Gastrocnemius medialis (tissue), 4 donors: ENCODE measurements at regions not wholly inside any gene's neighbourhood (a gene's known extent, or its start where the extent isn't known, plus 50 kb on each side); places are given as distances from the start of the nearest gene placed in this dataset.
A peak's percentile ranks its signal among the peaks of the same experiment; 100 is the strongest.

ENCODE experiments used
- ATAC-seq, 2 donors: fragments of 150-250 bp; one replicate each; pipeline ENCODE4 v1.9.1; 2016
- DNase-seq, 2 donors: peaks; one replicate each; pipeline ENCODE4 v3.0.0-alpha.2; 2019
- H3K27ac ChIP-seq, 4 donors: fragments of 200-600 bp; sonication (generic); 1 replicate in 1 of 4; 2 replicates in 3 of 4; pipeline ENCODE4 v1.5.1; 2016 to 2018; ENCODE audit warnings: mild to moderate bottlenecking in 2 of 4, moderate library complexity in 1 of 4
- H3K27me3 ChIP-seq, 3 donors: fragments of 200-600 bp; sonication (generic) in 2 of 3; 1 replicate in 1 of 3; 2 replicates in 2 of 3; pipeline versions ENCODE4 v1.5.1 to v1.6.0; 2016 to 2019; ENCODE audit warnings: mild to moderate bottlenecking in 1 of 3, moderate library complexity in 1 of 3
- H3K36me3 ChIP-seq, 2 donors: fragments of 200-600 bp; sonication (generic) in 1 of 2; one replicate each; pipeline ENCODE4 v1.5.1; 2017 to 2018
- H3K4me1 ChIP-seq, 2 donors: fragments of 200-600 bp; sonication (generic) in 1 of 2; one replicate each; pipeline ENCODE4 v1.5.1; 2016 to 2017; ENCODE audit warnings: mild to moderate bottlenecking in 2 of 2
- H3K4me3 ChIP-seq, 4 donors: fragments of 200-600 bp; sonication (generic) in 3 of 4; 1 replicate in 1 of 4; 2 replicates in 3 of 4; pipeline ENCODE4 v1.5.1; 2016 to 2019; ENCODE audit warnings: mild to moderate bottlenecking in 2 of 4
- H3K9me3 ChIP-seq, 3 donors: fragments of 200-600 bp; sonication (generic) in 2 of 3; 1 replicate in 1 of 3; 2 replicates in 2 of 3; pipeline ENCODE4 v1.5.1; 2016 to 2019
- POLR2A ChIP-seq, 2 donors: fragments of 450-650 bp; IDR thresholded peaks; one replicate each; pipeline ENCODE4 v1.6.1; 2017; ENCODE audit warnings: antibody characterized with exemption in 2 of 2, mild to moderate bottlenecking in 2 of 2, moderate library complexity in 2 of 2
- in situ Hi-C, 4 donors: fragments of 200-750 bp; cut with MboI; loops; one replicate each; pipeline versions ENCODE4 v1.15.0 to v1.8.0; 2017; ENCODE audit warnings: low sequenced_read_pairs in 4 of 4
- intact Hi-C: fragments of 100-400 bp; cut with DNase I; formaldehyde crosslinking; loops from one replicate; pipeline ENCODE4 v1.15.1; 2023; ENCODE audit warnings: low total_unique reads
- TF ChIP-seq, protein P1 (sequence below), 5 experiments: fragments of 450-650 bp in 3 of 5; fragments of 200-600 bp in 2 of 5; sonication (generic) in 2 of 5; IDR thresholded peaks in 4 of 5; conservative IDR thresholded peaks in 1 of 5; 1 replicate in 4 of 5; 2 replicates in 1 of 5; pipeline ENCODE4 v1.5.1; 2016 to 2019; ENCODE audit warnings: antibody characterized with exemption in 5 of 5, mild to moderate bottlenecking in 3 of 5, moderate library complexity in 3 of 5

DNA sequence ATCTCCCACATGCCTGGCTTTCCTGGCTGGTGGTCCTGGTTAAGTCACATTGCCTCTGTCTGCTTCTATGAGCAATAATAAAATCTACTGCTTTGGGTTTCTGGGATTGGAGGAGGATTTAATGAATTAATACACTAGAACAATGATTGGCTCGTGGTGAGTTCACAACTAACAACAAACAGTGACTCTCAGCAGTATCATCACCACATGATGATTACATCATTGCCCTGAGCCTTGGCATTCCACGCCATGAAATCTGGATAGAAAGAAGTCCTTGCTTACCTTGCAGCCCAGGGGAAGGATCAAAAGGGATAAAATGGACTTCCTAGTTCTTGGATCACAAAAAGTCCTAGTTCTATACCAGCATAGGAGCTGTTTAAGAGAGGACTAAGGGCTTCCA is 1069.0 kb downstream of the VRK1 start:
- H3K27me3 ChIP-seq = no peaks in the 10 kb centered on the region
- intact Hi-C loops (no loop called here), in situ Hi-C loops (no loop called here)
- no peaks in the 10 kb centered on the region for H3K9me3 ChIP-seq
- no peak for DNase-seq
- H3K27ac ChIP-seq = no peak overlapping the region
- TF ChIP-seq, protein P1, sequence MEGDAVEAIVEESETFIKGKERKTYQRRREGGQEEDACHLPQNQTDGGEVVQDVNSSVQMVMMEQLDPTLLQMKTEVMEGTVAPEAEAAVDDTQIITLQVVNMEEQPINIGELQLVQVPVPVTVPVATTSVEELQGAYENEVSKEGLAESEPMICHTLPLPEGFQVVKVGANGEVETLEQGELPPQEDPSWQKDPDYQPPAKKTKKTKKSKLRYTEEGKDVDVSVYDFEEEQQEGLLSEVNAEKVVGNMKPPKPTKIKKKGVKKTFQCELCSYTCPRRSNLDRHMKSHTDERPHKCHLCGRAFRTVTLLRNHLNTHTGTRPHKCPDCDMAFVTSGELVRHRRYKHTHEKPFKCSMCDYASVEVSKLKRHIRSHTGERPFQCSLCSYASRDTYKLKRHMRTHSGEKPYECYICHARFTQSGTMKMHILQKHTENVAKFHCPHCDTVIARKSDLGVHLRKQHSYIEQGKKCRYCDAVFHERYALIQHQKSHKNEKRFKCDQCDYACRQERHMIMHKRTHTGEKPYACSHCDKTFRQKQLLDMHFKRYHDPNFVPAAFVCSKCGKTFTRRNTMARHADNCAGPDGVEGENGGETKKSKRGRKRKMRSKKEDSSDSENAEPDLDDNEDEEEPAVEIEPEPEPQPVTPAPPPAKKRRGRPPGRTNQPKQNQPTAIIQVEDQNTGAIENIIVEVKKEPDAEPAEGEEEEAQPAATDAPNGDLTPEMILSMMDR (IDR thresholded peaks at IDR 0.05 in 4 of 5, conservative IDR thresholded peaks at IDR 0.05 in 1 of 5) = no peak
- no peak for TF ChIP-seq POLR2A (IDR thresholded peaks at IDR 0.05)
- no peaks in the 10 kb centered on the region for H3K36me3 ChIP-seq
- ATAC-seq = no peak
- no peaks in the 10 kb centered on the region for H3K4me1 ChIP-seq
- H3K4me3 ChIP-seq = no peak overlapping the region

DNA sequence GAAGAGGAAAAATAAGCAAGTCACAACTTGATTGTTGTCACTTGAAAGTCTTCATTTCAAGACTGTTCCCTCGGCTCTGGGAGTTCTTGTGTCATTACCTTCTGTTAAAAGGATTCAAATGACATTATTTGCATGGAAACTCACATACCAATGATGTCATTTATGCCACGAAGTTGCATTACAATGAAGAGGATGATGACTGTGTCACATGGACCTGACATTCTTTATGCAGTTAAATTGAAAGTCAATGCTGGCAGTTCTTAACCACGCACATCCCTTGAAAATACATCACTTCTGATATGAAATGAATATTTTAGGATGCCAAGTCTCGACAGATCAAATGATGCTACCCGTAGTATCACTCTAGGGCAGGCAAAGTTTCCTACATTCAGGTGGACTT is 1069.5 kb downstream of the VRK1 start:
- Histone ChIP-seq H3K4me1 (no peaks in the 10 kb centered on the region), H3K9me3 (no peaks in the 10 kb centered on the region), H3K27ac (no peak overlapping the region), H3K27me3 (no peaks in the 10 kb centered on the region), H3K4me3 (no peak overlapping the region), H3K36me3 (no peaks in the 10 kb centered on the region)
- intact Hi-C loops = no loop called here
- ATAC-seq = no peak
- in situ Hi-C loops = no loop called here
- DNase-seq = no peak
- TF ChIP-seq POLR2A (IDR thresholded peaks at IDR 0.05) = no peak
- TF ChIP-seq, protein P1 (IDR thresholded peaks at IDR 0.05 in 4 of 5, conservative IDR thresholded peaks at IDR 0.05 in 1 of 5) = no peak

DNA sequence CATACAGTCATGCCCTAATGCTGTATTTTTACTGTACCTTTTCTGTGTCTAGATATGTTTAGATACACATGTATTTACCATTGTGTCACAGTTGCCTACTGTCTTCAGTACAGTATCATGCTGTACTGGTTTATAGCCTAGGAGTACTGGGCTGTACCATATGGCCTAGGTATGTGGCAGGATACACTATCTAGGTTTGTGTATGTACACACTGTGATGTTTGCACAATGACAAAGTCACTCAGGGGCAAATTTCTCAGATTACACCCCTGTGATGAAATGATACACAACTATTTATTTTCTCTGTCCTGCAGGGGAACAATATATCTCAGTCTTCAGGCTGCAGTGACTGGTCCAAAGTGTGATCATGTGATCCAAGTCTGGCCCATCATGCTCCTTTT is 1076.1 kb downstream of the VRK1 start:
- no peaks in the 10 kb centered on the region for H3K27me3 ChIP-seq
- in situ Hi-C loops = no loop called here
- DNase-seq = no peak
- no peaks in the 10 kb centered on the region for H3K4me1 ChIP-seq
- H3K4me3 ChIP-seq = no peak overlapping the region
- H3K9me3 ChIP-seq = no peaks in the 10 kb centered on the region
- TF ChIP-seq, protein P1 (IDR thresholded peaks at IDR 0.05 in 4 of 5, conservative IDR thresholded peaks at IDR 0.05 in 1 of 5) = no peak
- no peak for TF ChIP-seq POLR2A (IDR thresholded peaks at IDR 0.05)
- H3K36me3 ChIP-seq = no peaks in the 10 kb centered on the region
- intact Hi-C loops = no loop called here
- no peak for ATAC-seq
- no peak overlapping the region for H3K27ac ChIP-seq

DNA sequence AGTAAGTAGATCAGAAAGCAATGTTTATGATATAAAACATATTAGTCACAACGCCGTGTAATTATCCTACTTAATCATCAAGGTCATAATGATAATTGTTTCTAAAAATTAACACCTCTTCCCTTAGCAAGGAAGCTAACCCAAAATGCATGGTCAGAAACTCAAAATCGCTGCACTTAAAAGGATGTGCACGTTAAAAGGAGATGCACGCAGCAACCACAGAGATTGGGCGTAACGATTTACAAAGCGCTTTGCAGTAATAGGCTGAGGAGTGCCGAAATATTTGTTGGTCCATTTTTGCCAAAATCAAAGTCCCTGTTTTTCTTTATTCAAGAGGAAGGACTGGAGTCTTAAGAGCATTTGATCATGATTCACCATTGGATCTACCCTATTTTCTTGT is 1077.2 kb downstream of the VRK1 start:
- ATAC-seq = no peak
- no peaks in the 10 kb centered on the region for H3K27me3 ChIP-seq
- H3K4me3 ChIP-seq = no peak overlapping the region
- no peaks in the 10 kb centered on the region for H3K36me3 ChIP-seq
- in situ Hi-C loops = no loop called here
- no peak for TF ChIP-seq POLR2A (IDR thresholded peaks at IDR 0.05)
- TF ChIP-seq, protein P1 (IDR thresholded peaks at IDR 0.05 in 4 of 5, conservative IDR thresholded peaks at IDR 0.05 in 1 of 5) = no peak
- H3K4me1 ChIP-seq = no peaks in the 10 kb centered on the region
- H3K9me3 ChIP-seq = no peaks in the 10 kb centered on the region
- H3K27ac ChIP-seq = no peak overlapping the region
- intact Hi-C loops = no loop called here
- no peak for DNase-seq

DNA sequence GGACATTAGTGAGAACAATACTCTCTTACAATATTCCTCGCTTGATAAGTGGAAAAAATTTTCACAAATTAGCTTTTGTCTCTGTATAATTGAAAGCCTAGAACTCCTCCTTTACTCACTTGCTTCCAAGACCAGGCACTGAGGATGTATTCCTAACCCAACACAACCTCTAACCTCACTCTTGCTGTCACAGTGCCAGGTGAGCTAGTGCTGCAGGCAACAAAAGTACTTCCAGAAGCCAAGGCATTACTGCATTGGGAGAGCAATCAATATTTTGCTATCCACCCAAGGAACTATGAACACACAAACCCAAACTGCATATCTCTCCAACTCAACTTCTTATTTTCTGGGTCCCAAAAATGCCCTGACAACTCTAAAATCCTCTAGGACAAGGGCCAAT is 1081.0 kb downstream of the VRK1 start:
- intact Hi-C loops (no loop called here), in situ Hi-C loops (no loop called here)
- no peak for TF ChIP-seq POLR2A (IDR thresholded peaks at IDR 0.05)
- TF ChIP-seq, protein P1 (IDR thresholded peaks at IDR 0.05 in 4 of 5, conservative IDR thresholded peaks at IDR 0.05 in 1 of 5) = no peak
- H3K4me3 ChIP-seq = no peak overlapping the region
- ATAC-seq (no peak), DNase-seq (peak in 1 of 2 donors; percentile 19)
- H3K27me3 ChIP-seq = no peaks in the 10 kb centered on the region
- H3K27ac ChIP-seq = no peak overlapping the region
- no peaks in the 10 kb centered on the region for H3K9me3 ChIP-seq
- H3K36me3 ChIP-seq = no peaks in the 10 kb centered on the region
- H3K4me1 ChIP-seq = no peaks in the 10 kb centered on the region
